OCI-LY7 (cell line): ENCODE measurements at regions not wholly inside any gene's neighbourhood (a gene's known extent, or its start where the extent isn't known, plus 50 kb on each side); places are given as distances from the start of the nearest gene placed in this dataset.

Experiments used
- BruUV-seq: library from RNA; stranded (reverse); fragments of 400-500 nt; replicated peaks from 2 replicates; lab custom pipeline; 2021; lab: Mats Ljungman, UMichigan
- CTCF ChIA-PET: fragments of 300-600 bp; sonication (Branson Sonifier 250); formaldehyde crosslinking; loops from one replicate; lab custom pipeline; 2022; ENCODE audit warnings: antibody characterized with exemption; ENCODE audit not compliant: unreplicated experiment; lab: Charles Lee
- POLR2A ChIA-PET: fragments of 300-600 bp; sonication (Branson Sonifier 250); formaldehyde crosslinking; loops from one replicate; lab custom pipeline; 2022; ENCODE audit warnings: antibody characterized with exemption; lab: Charles Lee
- DNase-seq: peaks from one replicate; pipeline ENCODE4 v3.0.0-alpha.2; 2015; ENCODE audit warnings: low spot score
- H2AFZ ChIP-seq: fragments of 200-600 bp; sonication (generic), shearing (Covaris generic); 2 replicates; pipeline ENCODE4 v1.6.1; 2014; ENCODE audit warnings: mild to moderate bottlenecking, antibody characterized with exemption, low read length, moderate library complexity
- H3K27ac ChIP-seq: fragments of 200-600 bp; sonication (generic); 2 replicates; pipeline ENCODE4 v1.5.1; 2014; ENCODE audit warnings: mixed run types, low read depth, mild to moderate bottlenecking, moderate library complexity, low read length, inconsistent platforms; ENCODE audit not compliant: poor library complexity, severe bottlenecking
- H3K36me3 ChIP-seq: fragments of 200-600 bp; sonication (generic); 2 replicates; pipeline ENCODE4 v1.6.1; 2014; ENCODE audit warnings: mild to moderate bottlenecking, antibody characterized with exemption, low read length, moderate library complexity, mixed read lengths; ENCODE audit not compliant: insufficient read depth
- H3K4me1 ChIP-seq: fragments of 200-600 bp; sonication (generic); 2 replicates; pipeline ENCODE4 v1.5.1; 2014; ENCODE audit warnings: mild to moderate bottlenecking, low read length; ENCODE audit not compliant: insufficient read depth, poor library complexity, severe bottlenecking
- H3K4me2 ChIP-seq: fragments of 200-600 bp; sonication (generic); 2 replicates; pipeline ENCODE4 v1.6.1; 2014; ENCODE audit warnings: mild to moderate bottlenecking, low read length
- H3K4me3 ChIP-seq: fragments of 200-600 bp; sonication (generic); 2 replicates; pipeline ENCODE4 v1.5.1; 2014; ENCODE audit warnings: mild to moderate bottlenecking, low read depth, low read length; ENCODE audit not compliant: poor library complexity, severe bottlenecking
- H3K79me2 ChIP-seq: fragments of 200-600 bp; sonication (generic); 2 replicates; pipeline ENCODE4 v1.6.1; 2016; ENCODE audit warnings: low read depth, mild to moderate bottlenecking, low read length, moderate library complexity, mixed read lengths; ENCODE audit not compliant: insufficient read depth
- H3K9me2 ChIP-seq: fragments of 200-600 bp; sonication (generic); 2 replicates; pipeline ENCODE4 v1.6.1; 2016; ENCODE audit warnings: mild to moderate bottlenecking, low read length, mixed read lengths; ENCODE audit not compliant: insufficient read depth
- H3K9me3 ChIP-seq: fragments of 200-600 bp; sonication (generic); 2 replicates; pipeline ENCODE4 v1.6.1; 2014; ENCODE audit warnings: mild to moderate bottlenecking, mixed run types, low read length, mixed read lengths
- H4K20me1 ChIP-seq: fragments of 200-600 bp; sonication (generic); 2 replicates; pipeline ENCODE4 v1.6.1; 2014; ENCODE audit warnings: mild to moderate bottlenecking, antibody characterized with exemption, low read length, moderate library complexity, mixed read lengths; ENCODE audit not compliant: insufficient read depth
- CTCF ChIP-seq: fragments of 200-600 bp; sonication (generic); conservative IDR thresholded peaks from 2 replicates; pipeline ENCODE4 v1.5.1; 2014; ENCODE audit warnings: mild to moderate bottlenecking, antibody characterized with exemption, low read length, moderate library complexity, mixed read lengths
- EZH2phosphoT487 ChIP-seq: fragments of 200-600 bp; sonication (generic); IDR thresholded peaks from 2 replicates; pipeline ENCODE4 v1.6.1; 2018; ENCODE audit warnings: low read depth, borderline replicate concordance, mild to moderate bottlenecking, mixed run types, antibody characterized with exemption, low read length, moderate library complexity, mixed read lengths
- intact Hi-C: fragments of 100-400 bp; cut with micrococcal nuclease; formaldehyde crosslinking; loops from one replicate; pipeline ENCODE4 v1.10.0; 2022; ENCODE audit not compliant: unreplicated experiment

- no peaks in the 10 kb centered on the region for H3K36me3 ChIP-seq
- ChIA-PET POLR2A (interaction anchor here (0.5 kb wide), 1 partner anchor 41 kb away, joined by 3 read pairs; no protein-coding TSS in a partner anchor), CTCF (no interaction called here)
- H3K27ac ChIP-seq = no peak overlapping the region
- H3K9me2 ChIP-seq = no peaks in the 10 kb centered on the region
- no peak overlapping the region for H2AFZ ChIP-seq
- intact Hi-C loops = no loop called here
- no TSS peak for BruUV-seq
- H3K4me1 ChIP-seq = no peaks in the 10 kb centered on the region
- no peak overlapping the region for H3K4me2 ChIP-seq
- no peaks in the 10 kb centered on the region for H4K20me1 ChIP-seq
- no peak overlapping the region for H3K4me3 ChIP-seq
- TF ChIP-seq EZH2phosphoT487 (no peak), CTCF (no peak)
- no peak for DNase-seq
- H3K9me3 ChIP-seq = no peaks in the 10 kb centered on the region
- no peaks in the 10 kb centered on the region for H3K79me2 ChIP-seq
Observed at GRCh38 chr14:51507511-51507905, 144.2 kb upstream of the FRMD6 start.

- no peak for TF ChIP-seq CTCF
- no peak for TF ChIP-seq EZH2phosphoT487
- H3K36me3 ChIP-seq = no peaks in the 10 kb centered on the region
- DNase-seq = no peak
- intact Hi-C loops = no loop called here
- H3K79me2 ChIP-seq = no peaks in the 10 kb centered on the region
- H2AFZ ChIP-seq = no peak overlapping the region
- ChIA-PET CTCF (no interaction called here), POLR2A (interaction anchor here (0.5 kb wide), 1 partner anchor 40 kb away, joined by 3 read pairs; no protein-coding TSS in a partner anchor)
- H3K4me3 ChIP-seq = no peak overlapping the region
- no peak overlapping the region for H3K4me2 ChIP-seq
- no TSS peak for BruUV-seq
- H3K9me2 ChIP-seq = no peaks in the 10 kb centered on the region
- H3K9me3 ChIP-seq = no peaks in the 10 kb centered on the region
- no peaks in the 10 kb centered on the region for H4K20me1 ChIP-seq
- H3K4me1 ChIP-seq = no peaks in the 10 kb centered on the region
- no peak overlapping the region for H3K27ac ChIP-seq
Observed at GRCh38 chr14:51507906-51508511, 143.7 kb upstream of the FRMD6 start.

- no peak overlapping the region for H3K4me2 ChIP-seq
- no peaks in the 10 kb centered on the region for H3K36me3 ChIP-seq
- H3K4me1 ChIP-seq = no peaks in the 10 kb centered on the region
- no peaks in the 10 kb centered on the region for H3K9me2 ChIP-seq
- no peaks in the 10 kb centered on the region for H3K9me3 ChIP-seq
- no peak for TF ChIP-seq EZH2phosphoT487
- TF ChIP-seq CTCF = no peak
- POLR2A ChIA-PET = no interaction called here
- no peak overlapping the region for H2AFZ ChIP-seq
- CTCF ChIA-PET = no interaction called here
- H3K79me2 ChIP-seq = no peaks in the 10 kb centered on the region
- H3K4me3 ChIP-seq = no peak overlapping the region
- no peak overlapping the region for H3K27ac ChIP-seq
- no TSS peak for BruUV-seq
- intact Hi-C loops = no loop called here
- no peak for DNase-seq
- no peaks in the 10 kb centered on the region for H4K20me1 ChIP-seq
Observed at GRCh38 chr14:51511265-51511664, 140.4 kb upstream of the FRMD6 start.
